Heart left ventricle (tissue), 13 donors: ENCODE measurements at regions not wholly inside any gene's neighbourhood (a gene's known extent, or its start where the extent isn't known, plus 50 kb on each side); places are given as distances from the start of the nearest gene placed in this dataset.

ENCODE experiments used
- POLR2A ChIP-seq, 2 donors: fragments of 450-650 bp; IDR thresholded peaks; one replicate each; pipeline ENCODE4 v1.6.1; 2017; ENCODE audit warnings: antibody characterized with exemption in 2 of 2, mild to moderate bottlenecking in 2 of 2, moderate library complexity in 2 of 2
- TF ChIP-seq, protein P1 (sequence below), 12 donors: fragments of 200-600 bp; sonication (generic) in 4 of 12; IDR thresholded peaks; one replicate each; pipeline versions ENCODE4 v1.5.0 to v1.8.0; 2018 to 2022; ENCODE audit warnings: antibody characterized with exemption in 12 of 12, mild to moderate bottlenecking in 5 of 12
- donor health status: ischemic (EF 13 %, LVEDD 7.1; RV severe dilation, severe dysfunction).
- donor health status: DM: no; HTN: yes; CAD: no.
- donor health status: DM: no; HTN: no; CAD: no.
- donor health status: ischemic (EF 25% LVEDD 6.9; RV normal size, moderate dysfunction).
- donor health status: ischemic (EF 25% LVEDD 5.7; RV mildly dilated, moderate dysfunction).
- donor health status: ischemic (EF 35%, LVEDD 5.7; RV mildly dilated, moderate dysfunction).
- donor health status: nonischemic (EF 11% LVEDD 7.7; RV severe dilation, severe dysfunction).
- donor health status: DM: yes; HTN: yes; CAD: no.
- donor health status: PGD.
- donor health status: ischemic (EF 29% LVEDD 5.4; RV normal size, mild dysfunction).
- donor health status: nonischemic (EF 23%, LVEDD 6.1; RV moderate dilation, normal function).

DNA sequence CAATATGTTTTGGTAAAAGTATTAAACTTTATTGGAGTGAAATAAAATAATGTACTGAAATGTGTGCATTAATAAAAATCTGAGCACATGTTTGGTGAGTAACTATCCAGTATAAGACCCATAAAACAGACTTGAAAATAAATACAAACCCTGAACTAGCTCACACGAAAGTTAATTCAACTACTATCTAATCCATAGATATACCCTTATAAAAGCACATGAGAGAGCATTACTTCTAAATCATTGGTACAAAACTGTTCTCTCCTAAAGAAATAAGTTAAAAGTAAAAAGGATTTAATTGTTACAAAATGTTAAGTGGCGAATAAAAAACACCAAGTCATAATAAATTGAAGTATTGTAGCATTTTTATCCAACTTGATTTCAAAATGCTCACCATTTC lies 295.6 kb downstream of the PTPRC start:
- no peak for TF ChIP-seq POLR2A (IDR thresholded peaks at IDR 0.05)
- TF ChIP-seq, protein P1, sequence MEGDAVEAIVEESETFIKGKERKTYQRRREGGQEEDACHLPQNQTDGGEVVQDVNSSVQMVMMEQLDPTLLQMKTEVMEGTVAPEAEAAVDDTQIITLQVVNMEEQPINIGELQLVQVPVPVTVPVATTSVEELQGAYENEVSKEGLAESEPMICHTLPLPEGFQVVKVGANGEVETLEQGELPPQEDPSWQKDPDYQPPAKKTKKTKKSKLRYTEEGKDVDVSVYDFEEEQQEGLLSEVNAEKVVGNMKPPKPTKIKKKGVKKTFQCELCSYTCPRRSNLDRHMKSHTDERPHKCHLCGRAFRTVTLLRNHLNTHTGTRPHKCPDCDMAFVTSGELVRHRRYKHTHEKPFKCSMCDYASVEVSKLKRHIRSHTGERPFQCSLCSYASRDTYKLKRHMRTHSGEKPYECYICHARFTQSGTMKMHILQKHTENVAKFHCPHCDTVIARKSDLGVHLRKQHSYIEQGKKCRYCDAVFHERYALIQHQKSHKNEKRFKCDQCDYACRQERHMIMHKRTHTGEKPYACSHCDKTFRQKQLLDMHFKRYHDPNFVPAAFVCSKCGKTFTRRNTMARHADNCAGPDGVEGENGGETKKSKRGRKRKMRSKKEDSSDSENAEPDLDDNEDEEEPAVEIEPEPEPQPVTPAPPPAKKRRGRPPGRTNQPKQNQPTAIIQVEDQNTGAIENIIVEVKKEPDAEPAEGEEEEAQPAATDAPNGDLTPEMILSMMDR (IDR thresholded peaks at IDR 0.05), result no peak
